OCI-LY7 (cell line): ENCODE measurements at regions not wholly inside any gene's neighbourhood (a gene's known extent, or its start where the extent isn't known, plus 50 kb on each side); places are given as distances from the start of the nearest gene placed in this dataset.
A peak's percentile ranks its signal among the peaks of the same experiment; 100 is the strongest.
"Not testable (repeated sequence)": the region's sequence is repeated elsewhere in the genome, so short reads cannot be mapped to it uniquely, and the experiment has no call there.

Experiments used
- BruUV-seq: library from RNA; stranded (reverse); fragments of 400-500 nt; replicated peaks from 2 replicates; lab custom pipeline; 2021; lab: Mats Ljungman, UMichigan
- CTCF ChIA-PET: fragments of 300-600 bp; sonication (Branson Sonifier 250); formaldehyde crosslinking; loops from one replicate; lab custom pipeline; 2022; ENCODE audit warnings: antibody characterized with exemption; ENCODE audit not compliant: unreplicated experiment; lab: Charles Lee
- POLR2A ChIA-PET: fragments of 300-600 bp; sonication (Branson Sonifier 250); formaldehyde crosslinking; loops from one replicate; lab custom pipeline; 2022; ENCODE audit warnings: antibody characterized with exemption; lab: Charles Lee
- DNase-seq: peaks from one replicate; pipeline ENCODE4 v3.0.0-alpha.2; 2015; ENCODE audit warnings: low spot score
- H2AFZ ChIP-seq: fragments of 200-600 bp; sonication (generic), shearing (Covaris generic); 2 replicates; pipeline ENCODE4 v1.6.1; 2014; ENCODE audit warnings: mild to moderate bottlenecking, antibody characterized with exemption, low read length, moderate library complexity
- H3K27ac ChIP-seq: fragments of 200-600 bp; sonication (generic); 2 replicates; pipeline ENCODE4 v1.5.1; 2014; ENCODE audit warnings: mixed run types, low read depth, mild to moderate bottlenecking, moderate library complexity, low read length, inconsistent platforms; ENCODE audit not compliant: poor library complexity, severe bottlenecking
- H3K36me3 ChIP-seq: fragments of 200-600 bp; sonication (generic); 2 replicates; pipeline ENCODE4 v1.6.1; 2014; ENCODE audit warnings: mild to moderate bottlenecking, antibody characterized with exemption, low read length, moderate library complexity, mixed read lengths; ENCODE audit not compliant: insufficient read depth
- H3K4me1 ChIP-seq: fragments of 200-600 bp; sonication (generic); 2 replicates; pipeline ENCODE4 v1.5.1; 2014; ENCODE audit warnings: mild to moderate bottlenecking, low read length; ENCODE audit not compliant: insufficient read depth, poor library complexity, severe bottlenecking
- H3K4me2 ChIP-seq: fragments of 200-600 bp; sonication (generic); 2 replicates; pipeline ENCODE4 v1.6.1; 2014; ENCODE audit warnings: mild to moderate bottlenecking, low read length
- H3K4me3 ChIP-seq: fragments of 200-600 bp; sonication (generic); 2 replicates; pipeline ENCODE4 v1.5.1; 2014; ENCODE audit warnings: mild to moderate bottlenecking, low read depth, low read length; ENCODE audit not compliant: poor library complexity, severe bottlenecking
- H3K79me2 ChIP-seq: fragments of 200-600 bp; sonication (generic); 2 replicates; pipeline ENCODE4 v1.6.1; 2016; ENCODE audit warnings: low read depth, mild to moderate bottlenecking, low read length, moderate library complexity, mixed read lengths; ENCODE audit not compliant: insufficient read depth
- H3K9me2 ChIP-seq: fragments of 200-600 bp; sonication (generic); 2 replicates; pipeline ENCODE4 v1.6.1; 2016; ENCODE audit warnings: mild to moderate bottlenecking, low read length, mixed read lengths; ENCODE audit not compliant: insufficient read depth
- H3K9me3 ChIP-seq: fragments of 200-600 bp; sonication (generic); 2 replicates; pipeline ENCODE4 v1.6.1; 2014; ENCODE audit warnings: mild to moderate bottlenecking, mixed run types, low read length, mixed read lengths
- H4K20me1 ChIP-seq: fragments of 200-600 bp; sonication (generic); 2 replicates; pipeline ENCODE4 v1.6.1; 2014; ENCODE audit warnings: mild to moderate bottlenecking, antibody characterized with exemption, low read length, moderate library complexity, mixed read lengths; ENCODE audit not compliant: insufficient read depth
- EZH2phosphoT487 ChIP-seq: fragments of 200-600 bp; sonication (generic); IDR thresholded peaks from 2 replicates; pipeline ENCODE4 v1.6.1; 2018; ENCODE audit warnings: low read depth, borderline replicate concordance, mild to moderate bottlenecking, mixed run types, antibody characterized with exemption, low read length, moderate library complexity, mixed read lengths
- intact Hi-C: fragments of 100-400 bp; cut with micrococcal nuclease; formaldehyde crosslinking; loops from one replicate; pipeline ENCODE4 v1.10.0; 2022; ENCODE audit not compliant: unreplicated experiment
- TF ChIP-seq, protein P1 (sequence below): fragments of 200-600 bp; sonication (generic); conservative IDR thresholded peaks from 2 replicates; pipeline ENCODE4 v1.5.1; 2014; ENCODE audit warnings: mild to moderate bottlenecking, antibody characterized with exemption, low read length, moderate library complexity, mixed read lengths

GRCh38 chr15:77892335-77892734, 185.2 kb downstream of the TBC1D2B start:
- Histone ChIP-seq H3K36me3 (no peaks in the 10 kb centered on the region), H3K27ac (no peak overlapping the region), H4K20me1 (no peaks in the 10 kb centered on the region), H3K4me3 (no peak overlapping the region), H3K9me3 (no peaks in the 10 kb centered on the region), H2AFZ (no peak overlapping the region), H3K4me1 (no peaks in the 10 kb centered on the region), H3K79me2 (no peaks in the 10 kb centered on the region), H3K9me2 (no peaks in the 10 kb centered on the region), H3K4me2 (no peak overlapping the region)
- no peak for TF ChIP-seq EZH2phosphoT487
- TF ChIP-seq, protein P1, sequence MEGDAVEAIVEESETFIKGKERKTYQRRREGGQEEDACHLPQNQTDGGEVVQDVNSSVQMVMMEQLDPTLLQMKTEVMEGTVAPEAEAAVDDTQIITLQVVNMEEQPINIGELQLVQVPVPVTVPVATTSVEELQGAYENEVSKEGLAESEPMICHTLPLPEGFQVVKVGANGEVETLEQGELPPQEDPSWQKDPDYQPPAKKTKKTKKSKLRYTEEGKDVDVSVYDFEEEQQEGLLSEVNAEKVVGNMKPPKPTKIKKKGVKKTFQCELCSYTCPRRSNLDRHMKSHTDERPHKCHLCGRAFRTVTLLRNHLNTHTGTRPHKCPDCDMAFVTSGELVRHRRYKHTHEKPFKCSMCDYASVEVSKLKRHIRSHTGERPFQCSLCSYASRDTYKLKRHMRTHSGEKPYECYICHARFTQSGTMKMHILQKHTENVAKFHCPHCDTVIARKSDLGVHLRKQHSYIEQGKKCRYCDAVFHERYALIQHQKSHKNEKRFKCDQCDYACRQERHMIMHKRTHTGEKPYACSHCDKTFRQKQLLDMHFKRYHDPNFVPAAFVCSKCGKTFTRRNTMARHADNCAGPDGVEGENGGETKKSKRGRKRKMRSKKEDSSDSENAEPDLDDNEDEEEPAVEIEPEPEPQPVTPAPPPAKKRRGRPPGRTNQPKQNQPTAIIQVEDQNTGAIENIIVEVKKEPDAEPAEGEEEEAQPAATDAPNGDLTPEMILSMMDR = no peak
- intact Hi-C loops = no loop called here
- BruUV-seq = no TSS peak
- no peak for DNase-seq
- POLR2A ChIA-PET = no interaction called here
- CTCF ChIA-PET = no interaction called here

GRCh38 chr15:77891862-77892261, 185.6 kb downstream of the TBC1D2B start:
- H3K4me1 ChIP-seq, H3K27ac ChIP-seq, BruUV-seq, CTCF ChIA-PET, H3K4me3 ChIP-seq, H2AFZ ChIP-seq, H3K36me3 ChIP-seq, H3K9me2 ChIP-seq, H3K4me2 ChIP-seq, POLR2A ChIA-PET, H3K79me2 ChIP-seq, H3K9me3 ChIP-seq, DNase-seq, H4K20me1 ChIP-seq, intact Hi-C loops: not testable (repeated sequence)

- H2AFZ ChIP-seq, H3K79me2 ChIP-seq, intact Hi-C loops, H3K27ac ChIP-seq, BruUV-seq, POLR2A ChIA-PET, H3K36me3 ChIP-seq, H3K4me2 ChIP-seq, H3K9me3 ChIP-seq, H3K4me1 ChIP-seq, H4K20me1 ChIP-seq, CTCF ChIA-PET, H3K9me2 ChIP-seq, H3K4me3 ChIP-seq: not testable (repeated sequence)
- DNase-seq = peak; percentile 33
Observed at GRCh38 chr15:77890911-77891801, 186.4 kb downstream of the TBC1D2B start.

GRCh38 chr15:77889828-77890725, 187.4 kb downstream of the TBC1D2B start:
- intact Hi-C loops, DNase-seq, H3K27ac ChIP-seq, BruUV-seq, CTCF ChIA-PET, H3K4me3 ChIP-seq, H3K4me2 ChIP-seq, H3K79me2 ChIP-seq, H3K9me2 ChIP-seq, H4K20me1 ChIP-seq, H2AFZ ChIP-seq, H3K9me3 ChIP-seq, POLR2A ChIA-PET, H3K36me3 ChIP-seq, H3K4me1 ChIP-seq: not testable (repeated sequence)
